Calu3 (cell line): ENCODE measurements at regions not wholly inside any gene's neighbourhood (a gene's known extent, or its start where the extent isn't known, plus 50 kb on each side); places are given as distances from the start of the nearest gene placed in this dataset.
"Not testable (repeated sequence)": the region's sequence is repeated elsewhere in the genome, so short reads cannot be mapped to it uniquely, and the experiment has no call there.

Experiments
- BruUV-seq: library from RNA; stranded (reverse); fragments of 400-500 nt; replicated peaks from 2 replicates; lab custom pipeline; 2021; lab: Mats Ljungman, UMichigan
- CTCF ChIA-PET: fragments of 300-600 bp; sonication (Branson Sonifier 250); formaldehyde crosslinking; loops from one replicate; lab custom pipeline; 2022; ENCODE audit warnings: antibody characterized with exemption; lab: Charles Lee
- DNase-seq: peaks from one replicate; pipeline ENCODE4 v3.0.0; 2022
- H3K27ac Mint-ChIP-seq: one replicate; pipeline ENCODE4 v1.8.0; 2022; ENCODE audit warnings: mixed read lengths; ENCODE audit not compliant: unreplicated experiment
- H3K27me3 Mint-ChIP-seq: one replicate; pipeline ENCODE4 v1.8.0; 2022; ENCODE audit warnings: mixed read lengths; ENCODE audit not compliant: unreplicated experiment
- H3K36me3 Mint-ChIP-seq: one replicate; pipeline ENCODE4 v1.8.0; 2022; ENCODE audit warnings: mild to moderate bottlenecking, moderate library complexity, mixed read lengths; ENCODE audit not compliant: insufficient read depth, unreplicated experiment
- H3K4me1 Mint-ChIP-seq: one replicate; pipeline ENCODE4 v1.8.0; 2022; ENCODE audit warnings: mild to moderate bottlenecking, low read depth, mixed read lengths; ENCODE audit not compliant: unreplicated experiment
- H3K4me3 Mint-ChIP-seq: one replicate; pipeline ENCODE4 v1.8.0; 2022; ENCODE audit warnings: mild to moderate bottlenecking, low read depth, moderate library complexity, mixed read lengths; ENCODE audit not compliant: unreplicated experiment
- H3K9me3 Mint-ChIP-seq: one replicate; pipeline ENCODE4 v1.8.0; 2022; ENCODE audit warnings: low read depth, mixed read lengths; ENCODE audit not compliant: unreplicated experiment
- CTCF ChIP-seq: fragments of 200-600 bp; IDR thresholded peaks from one replicate; pipeline ENCODE4 v1.8.0; 2022; ENCODE audit warnings: antibody characterized with exemption; ENCODE audit not compliant: unreplicated experiment
- intact Hi-C: fragments of 100-400 bp; cut with micrococcal nuclease; formaldehyde crosslinking; loops from one replicate; pipeline ENCODE4 v1.10.0; 2022; ENCODE audit not compliant: unreplicated experiment

GRCh38 chr13:99730403-99730802 lies 229.1 kb downstream of the TM9SF2 start:
- no peak overlapping the region for H3K27ac Mint-ChIP-seq
- intact Hi-C loops = no loop called here
- no TSS peak for BruUV-seq
- H3K4me1 Mint-ChIP-seq = no peaks in the 10 kb centered on the region
- H3K9me3 Mint-ChIP-seq = no peaks in the 10 kb centered on the region
- CTCF ChIA-PET = no interaction called here
- DNase-seq = no peak
- H3K36me3 Mint-ChIP-seq = no peaks in the 10 kb centered on the region
- no peak for TF ChIP-seq CTCF
- H3K4me3 Mint-ChIP-seq = no peak overlapping the region
- no peaks in the 10 kb centered on the region for H3K27me3 Mint-ChIP-seq

GRCh38 chr13:99729745-99730144 lies 228.5 kb downstream of the TM9SF2 start:
- no TSS peak for BruUV-seq
- no peaks in the 10 kb centered on the region for H3K36me3 Mint-ChIP-seq
- DNase-seq = no peak
- no peak overlapping the region for H3K27ac Mint-ChIP-seq
- H3K4me3 Mint-ChIP-seq = no peak overlapping the region
- no peak for TF ChIP-seq CTCF
- H3K4me1 Mint-ChIP-seq = no peaks in the 10 kb centered on the region
- CTCF ChIA-PET = no interaction called here
- H3K27me3 Mint-ChIP-seq = no peaks in the 10 kb centered on the region
- H3K9me3 Mint-ChIP-seq = no peaks in the 10 kb centered on the region
- intact Hi-C loops = no loop called here

- CTCF ChIA-PET, DNase-seq, H3K36me3 Mint-ChIP-seq, H3K9me3 Mint-ChIP-seq, H3K27me3 Mint-ChIP-seq, BruUV-seq, intact Hi-C loops, H3K4me1 Mint-ChIP-seq, H3K4me3 Mint-ChIP-seq, H3K27ac Mint-ChIP-seq: not testable (repeated sequence)
Measured at GRCh38 chr13:99727651-99728050, 226.4 kb downstream of the TM9SF2 start.

GRCh38 chr13:99726282-99726894 lies 225.1 kb downstream of the TM9SF2 start:
- intact Hi-C loops = no loop called here
- no peaks in the 10 kb centered on the region for H3K4me1 Mint-ChIP-seq
- no TSS peak for BruUV-seq
- no peak overlapping the region for H3K27ac Mint-ChIP-seq
- no peaks in the 10 kb centered on the region for H3K9me3 Mint-ChIP-seq
- DNase-seq = no peak
- no peaks in the 10 kb centered on the region for H3K27me3 Mint-ChIP-seq
- CTCF ChIA-PET = no interaction called here
- TF ChIP-seq CTCF = no peak
- H3K4me3 Mint-ChIP-seq = no peak overlapping the region
- H3K36me3 Mint-ChIP-seq = no peaks in the 10 kb centered on the region

- H3K9me3 Mint-ChIP-seq = no peaks in the 10 kb centered on the region
- H3K4me3 Mint-ChIP-seq = no peak overlapping the region
- no peaks in the 10 kb centered on the region for H3K27me3 Mint-ChIP-seq
- intact Hi-C loops = no loop called here
- DNase-seq = no peak
- H3K4me1 Mint-ChIP-seq = no peaks in the 10 kb centered on the region
- no peak for TF ChIP-seq CTCF
- CTCF ChIA-PET = interaction anchor here (0.6 kb wide), 1 partner anchor 690 kb away, joined by 3 read pairs; no protein-coding TSS in a partner anchor
- H3K27ac Mint-ChIP-seq = no peak overlapping the region
- H3K36me3 Mint-ChIP-seq = no peaks in the 10 kb centered on the region
- BruUV-seq = no TSS peak
Measured at GRCh38 chr13:99725644-99726043, 224.4 kb downstream of the TM9SF2 start.
